ENCODE measurements at regions not wholly inside any gene's neighbourhood (a gene's known extent, or its start where the extent isn't known, plus 50 kb on each side); places are given as distances from the start of the nearest gene placed in this dataset.
"Not testable (repeated sequence)": the region's sequence is repeated elsewhere in the genome, so short reads cannot be mapped to it uniquely, and the experiment has no call there.

DNA sequence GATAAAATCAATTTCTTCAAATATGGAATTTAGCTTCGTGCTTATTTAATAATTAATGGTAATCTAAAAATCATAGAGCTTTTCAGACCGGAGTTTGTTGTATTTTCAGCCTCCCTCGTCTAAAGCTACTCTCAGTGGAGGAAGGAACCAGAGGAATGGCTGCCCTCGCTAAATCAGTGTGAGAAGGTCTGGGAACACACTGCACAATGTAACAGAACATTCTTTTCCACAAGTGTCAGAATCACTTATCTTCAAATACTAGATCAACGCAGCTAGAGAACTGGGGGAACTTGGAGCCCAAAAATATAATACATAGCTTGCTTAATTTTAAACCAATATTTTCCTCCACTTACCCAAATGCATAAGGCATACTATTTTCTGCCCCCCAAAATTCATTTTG lies 148.5 kb downstream of the MTERF1 start:
- TF ChIP-seq, protein P1, sequence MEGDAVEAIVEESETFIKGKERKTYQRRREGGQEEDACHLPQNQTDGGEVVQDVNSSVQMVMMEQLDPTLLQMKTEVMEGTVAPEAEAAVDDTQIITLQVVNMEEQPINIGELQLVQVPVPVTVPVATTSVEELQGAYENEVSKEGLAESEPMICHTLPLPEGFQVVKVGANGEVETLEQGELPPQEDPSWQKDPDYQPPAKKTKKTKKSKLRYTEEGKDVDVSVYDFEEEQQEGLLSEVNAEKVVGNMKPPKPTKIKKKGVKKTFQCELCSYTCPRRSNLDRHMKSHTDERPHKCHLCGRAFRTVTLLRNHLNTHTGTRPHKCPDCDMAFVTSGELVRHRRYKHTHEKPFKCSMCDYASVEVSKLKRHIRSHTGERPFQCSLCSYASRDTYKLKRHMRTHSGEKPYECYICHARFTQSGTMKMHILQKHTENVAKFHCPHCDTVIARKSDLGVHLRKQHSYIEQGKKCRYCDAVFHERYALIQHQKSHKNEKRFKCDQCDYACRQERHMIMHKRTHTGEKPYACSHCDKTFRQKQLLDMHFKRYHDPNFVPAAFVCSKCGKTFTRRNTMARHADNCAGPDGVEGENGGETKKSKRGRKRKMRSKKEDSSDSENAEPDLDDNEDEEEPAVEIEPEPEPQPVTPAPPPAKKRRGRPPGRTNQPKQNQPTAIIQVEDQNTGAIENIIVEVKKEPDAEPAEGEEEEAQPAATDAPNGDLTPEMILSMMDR (IDR thresholded peaks at IDR 0.05; ENCODE audit: borderline replicate concordance, insufficient read depth, low read depth, low read length), result no peak
- no peak overlapping the region for H3K4me3 ChIP-seq (ENCODE audit: low read depth, low read length)

DNA sequence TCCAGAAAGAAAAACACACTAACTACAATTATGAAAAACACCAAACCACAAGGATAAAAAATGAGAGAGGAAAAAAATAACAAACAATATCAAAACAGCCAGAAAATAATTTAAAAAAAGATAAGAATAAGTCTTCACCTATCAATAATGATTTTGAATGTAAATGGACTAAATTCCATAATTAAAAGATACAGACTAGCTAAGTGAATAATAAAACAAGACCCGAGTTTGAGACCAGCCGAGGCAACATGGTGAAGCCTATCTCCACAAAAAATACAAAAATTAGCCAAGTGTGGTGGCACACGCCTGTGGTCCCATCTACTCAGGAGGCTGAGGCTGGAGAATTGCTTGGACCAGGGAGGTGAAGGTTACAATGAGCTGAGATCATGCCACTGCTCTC lies 131.1 kb downstream of the MTERF1 start:
- H3K4me3 ChIP-seq (ENCODE audit: low read depth, low read length), result no peak overlapping the region
- TF ChIP-seq, protein P1 (IDR thresholded peaks at IDR 0.05; ENCODE audit: borderline replicate concordance, insufficient read depth, low read depth, low read length), result no peak

DNA sequence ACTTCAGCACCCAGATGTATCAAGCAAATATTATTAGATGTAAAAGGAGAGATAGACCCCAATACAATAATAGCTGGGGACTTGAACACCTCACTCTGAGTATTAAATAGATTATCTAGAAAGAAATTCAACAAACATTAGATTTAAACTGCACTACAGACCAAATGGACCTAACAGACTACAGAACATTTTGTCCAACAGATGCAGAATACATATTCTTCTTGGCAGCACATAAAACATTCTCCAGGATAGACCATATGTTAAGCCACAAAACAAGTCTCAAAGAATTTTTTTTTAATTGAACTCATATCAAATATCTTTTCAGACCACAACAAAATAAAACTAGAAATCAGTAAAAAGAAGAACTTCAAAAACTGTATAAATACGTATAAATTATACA lies 130.4 kb downstream of the MTERF1 start:
- no peak overlapping the region for H3K4me3 ChIP-seq (ENCODE audit: low read depth, low read length)
- TF ChIP-seq, protein P1 (IDR thresholded peaks at IDR 0.05; ENCODE audit: borderline replicate concordance, insufficient read depth, low read depth, low read length), result no peak

DNA sequence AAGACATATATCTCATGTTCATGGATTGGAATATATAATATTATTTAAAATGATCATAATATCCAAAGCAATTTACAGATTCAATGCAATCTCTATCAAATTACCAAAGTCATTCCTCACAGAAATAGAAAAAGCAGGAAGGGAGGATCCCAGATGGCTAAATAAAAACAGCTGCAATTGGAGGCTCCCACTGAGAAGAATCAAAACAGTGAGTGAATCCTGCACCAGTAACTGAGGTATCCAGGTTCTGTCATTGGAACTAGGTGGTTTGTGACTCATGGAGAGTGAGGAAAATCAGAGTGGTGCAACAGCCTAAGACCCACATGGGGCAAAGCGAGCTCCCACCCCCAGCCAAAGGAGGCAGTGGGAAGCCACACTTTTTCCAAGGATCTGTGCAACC lies 128.4 kb downstream of the MTERF1 start:
- TF ChIP-seq, protein P1 (IDR thresholded peaks at IDR 0.05; ENCODE audit: borderline replicate concordance, insufficient read depth, low read depth, low read length), result no peak
- H3K4me3 ChIP-seq (ENCODE audit: low read depth, low read length), result no peak overlapping the region

DNA sequence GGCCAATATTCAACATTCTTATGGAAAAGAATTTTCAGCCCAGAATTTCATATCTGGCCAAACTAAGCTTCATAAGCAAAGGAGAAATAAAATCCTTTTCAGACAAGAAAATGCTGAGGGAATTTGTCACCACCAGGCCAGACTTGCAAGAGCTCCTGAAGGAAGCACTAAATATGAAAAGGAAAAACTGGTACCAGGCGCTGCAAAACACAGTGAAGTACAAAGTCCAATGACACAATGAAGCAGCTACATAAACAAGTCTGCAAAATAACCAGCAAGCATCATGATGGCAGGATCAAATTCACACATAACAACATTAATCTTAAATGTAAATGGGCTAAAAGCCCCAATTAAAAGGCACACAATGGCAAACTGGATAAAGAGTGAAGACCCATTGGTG lies 126.2 kb downstream of the MTERF1 start:
- not testable (repeated sequence) for H3K4me3 ChIP-seq (ENCODE audit: low read depth, low read length)

DNA sequence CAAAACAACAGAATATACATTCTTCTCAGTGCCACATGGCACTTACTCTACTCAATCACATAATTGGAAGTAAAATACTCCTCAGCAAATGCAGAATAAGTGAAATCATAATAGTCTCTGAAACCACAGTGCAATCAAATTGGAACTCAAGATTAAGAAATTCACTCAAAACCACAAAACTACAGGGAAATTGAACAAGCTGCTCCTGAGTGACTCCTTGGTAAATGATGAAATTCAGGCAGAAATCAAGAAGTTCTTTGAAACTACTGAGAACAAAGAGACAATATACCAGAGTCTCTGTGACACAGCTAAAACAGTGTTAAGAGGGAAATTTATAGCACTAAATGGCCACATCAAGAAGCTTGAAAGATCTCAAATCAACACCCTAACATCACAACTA lies 125.4 kb downstream of the MTERF1 start:
- H3K4me3 ChIP-seq (ENCODE audit: low read depth, low read length), result not testable (repeated sequence)

GRCh38 chr7:91759205-91759863 lies 121.2 kb downstream of the MTERF1 start:
- no peak overlapping the region for H3K4me3 ChIP-seq (ENCODE audit: low read depth, low read length)
- TF ChIP-seq, protein P1 (IDR thresholded peaks at IDR 0.05; ENCODE audit: borderline replicate concordance, insufficient read depth, low read depth, low read length), result no peak

GRCh38 chr7:91767820-91768219 lies 112.7 kb downstream of the MTERF1 start:
- H3K4me3 ChIP-seq (ENCODE audit: low read depth, low read length), result no peak overlapping the region
- TF ChIP-seq, protein P1 (IDR thresholded peaks at IDR 0.05; ENCODE audit: borderline replicate concordance, insufficient read depth, low read depth, low read length), result no peak
